Liver (tissue), 8 donors: ENCODE measurements at regions not wholly inside any gene's neighbourhood (a gene's known extent, or its start where the extent isn't known, plus 50 kb on each side); places are given as distances from the start of the nearest gene placed in this dataset.

Experiments
- DNase-seq: peaks from one replicate; pipeline ENCODE4 v3.0.0-alpha.2; 2017; ENCODE audit warnings: low spot score
- H3K27ac ChIP-seq, 2 donors: one replicate each; pipeline ENCODE4 v1.7.0; 2013; ENCODE audit warnings: inconsistent platforms in 2 of 2, low read length in 2 of 2, control low read depth in 1 of 2, low read depth in 1 of 2, mild to moderate bottlenecking in 1 of 2
- H3K27me3 ChIP-seq, 4 donors: one replicate each; pipeline versions ENCODE4 v1.6.1 to v1.7.0; 2013; ENCODE audit warnings: low read length in 3 of 4, inconsistent platforms in 1 of 4, mild to moderate bottlenecking in 1 of 4, moderate library complexity in 1 of 4; ENCODE audit not compliant: control insufficient read depth in 4 of 4, insufficient read depth in 4 of 4
- H3K36me3 ChIP-seq, 4 donors: one replicate each; pipeline versions ENCODE4 v1.6.1 to v1.7.0; 2013; ENCODE audit warnings: low read length in 3 of 4, mild to moderate bottlenecking in 3 of 4, low read depth in 1 of 4, moderate library complexity in 1 of 4; ENCODE audit not compliant: control insufficient read depth in 4 of 4, insufficient read depth in 3 of 4
- H3K4me1 ChIP-seq, 4 donors: one replicate each; pipeline versions ENCODE4 v1.6.1 to v1.7.0; 2013; ENCODE audit warnings: low read length in 3 of 4, mild to moderate bottlenecking in 3 of 4, moderate library complexity in 1 of 4; ENCODE audit not compliant: control insufficient read depth in 4 of 4, insufficient read depth in 4 of 4
- H3K4me3 ChIP-seq, 3 donors: one replicate each; pipeline versions ENCODE4 v1.6.1 to v1.7.0; 2013; ENCODE audit warnings: low read length in 3 of 3, control low read depth in 1 of 3, low read depth in 1 of 3, mild to moderate bottlenecking in 1 of 3
- H3K9ac ChIP-seq, 2 donors: one replicate each; pipeline ENCODE4 v1.7.0; 2013; ENCODE audit warnings: low read length in 2 of 2, mild to moderate bottlenecking in 2 of 2, moderate library complexity in 2 of 2, control low read depth in 1 of 2, low read depth in 1 of 2
- H3K9me3 ChIP-seq, 4 donors: one replicate each; pipeline versions ENCODE4 v1.6.1 to v1.7.0; 2013; ENCODE audit warnings: low read length in 3 of 4; ENCODE audit not compliant: control insufficient read depth in 4 of 4
- ATF3 ChIP-seq: IDR thresholded peaks from 2 replicates; pipeline ENCODE4 v1.6.1; 2016; ENCODE audit warnings: antibody characterized with exemption
- CTCF ChIP-seq: fragments of 150-350 bp; IDR thresholded peaks from 2 replicates; pipeline ENCODE4 v1.5.1; 2017; ENCODE audit warnings: improper control_type of control experiment, low read depth, low read length; ENCODE audit not compliant: missing input control
- EGR1 ChIP-seq, 2 donors: IDR thresholded peaks; 2 replicates each; pipeline ENCODE4 v1.6.1; 2016 to 2018; ENCODE audit warnings: antibody characterized with exemption in 2 of 2, low read depth in 2 of 2
- FOXA1 ChIP-seq: IDR thresholded peaks from 2 replicates; pipeline ENCODE4 v1.6.1; 2016; ENCODE audit warnings: antibody characterized with exemption
- FOXA2 ChIP-seq: IDR thresholded peaks from 2 replicates; pipeline ENCODE4 v1.6.1; 2016; ENCODE audit warnings: antibody characterized with exemption
- HNF4A ChIP-seq, 2 donors: conservative IDR thresholded peaks; 2 replicates each; pipeline ENCODE4 v1.6.1; 2016; ENCODE audit warnings: antibody characterized with exemption in 2 of 2, mild to moderate bottlenecking in 2 of 2
- HNF4G ChIP-seq: IDR thresholded peaks from 2 replicates; pipeline ENCODE4 v1.6.1; 2016; ENCODE audit warnings: antibody characterized with exemption
- JUND ChIP-seq, 2 donors: IDR thresholded peaks; 2 replicates each; pipeline ENCODE4 v1.6.1; 2016; ENCODE audit warnings: antibody characterized with exemption in 2 of 2
- MAX ChIP-seq: IDR thresholded peaks from 2 replicates; pipeline ENCODE4 v1.6.1; 2016; ENCODE audit warnings: antibody characterized with exemption
- NR2F2 ChIP-seq: IDR thresholded peaks from 2 replicates; pipeline ENCODE4 v1.6.1; 2016; ENCODE audit warnings: antibody characterized with exemption
- RAD21 ChIP-seq, 2 donors: IDR thresholded peaks; 2 replicates each; pipeline ENCODE4 v1.6.1; 2016; ENCODE audit warnings: antibody characterized with exemption in 2 of 2, mild to moderate bottlenecking in 2 of 2
- REST ChIP-seq: IDR thresholded peaks from 2 replicates; pipeline ENCODE4 v1.6.1; 2016; ENCODE audit warnings: antibody characterized with exemption, mild to moderate bottlenecking
- RXRA ChIP-seq, 2 donors: IDR thresholded peaks; 2 replicates each; pipeline ENCODE4 v1.6.1; 2017 to 2018; ENCODE audit warnings: antibody characterized with exemption in 2 of 2, mild to moderate bottlenecking in 1 of 2
- SP1 ChIP-seq: IDR thresholded peaks from 2 replicates; pipeline ENCODE4 v1.6.1; 2018; ENCODE audit warnings: antibody characterized with exemption, mild to moderate bottlenecking
- TAF1 ChIP-seq: conservative IDR thresholded peaks from 2 replicates; pipeline ENCODE4 v1.6.1; 2016; ENCODE audit warnings: antibody characterized with exemption, mild to moderate bottlenecking
- YY1 ChIP-seq: IDR thresholded peaks from 2 replicates; pipeline ENCODE4 v1.6.1; 2016; ENCODE audit warnings: antibody characterized with exemption, mild to moderate bottlenecking
- ZBTB33 ChIP-seq: IDR thresholded peaks from 2 replicates; pipeline ENCODE4 v1.6.1; 2016; ENCODE audit warnings: antibody characterized with exemption
- WGBS: extraction: QIAGEN DNeasy Blood & Tissue Kit; methylation state at CpG from one replicate; pipeline ENCODE4 v1.1.7; 2013; 5-methylcytosine and 5-hydroxymethylcytosine counted together
- donor health status: healthy.
- donor health status: healthy.
- donor health status: healthy.
- donor health status: healthy.
- donor health status: healthy.

- H3K4me3 ChIP-seq: no peak overlapping the region
- no peaks in the 10 kb centered on the region for H3K27me3 ChIP-seq
- no peak overlapping the region for H3K27ac ChIP-seq
- WGBS: 62% methylated on average over 1 of the region's 1 CpG
- no peak for TF ChIP-seq HNF4A (conservative IDR thresholded peaks at IDR 0.05)
- TF ChIP-seq REST: no peak
- no peak for TF ChIP-seq NR2F2
- no peak for TF ChIP-seq CTCF
- no peak for TF ChIP-seq TAF1
- no peak for TF ChIP-seq HNF4G
- no peak for TF ChIP-seq FOXA2
- TF ChIP-seq RAD21 (IDR thresholded peaks at IDR 0.05): no peak
- TF ChIP-seq JUND (IDR thresholded peaks at IDR 0.05): no peak
- no peaks in the 10 kb centered on the region for H3K4me1 ChIP-seq
- H3K9me3 ChIP-seq: no peaks in the 10 kb centered on the region
- no peak overlapping the region for H3K9ac ChIP-seq
- H3K36me3 ChIP-seq: no peaks in the 10 kb centered on the region
- no peak for DNase-seq
Measured at GRCh38 chr2:221310730-221311129, 261.4 kb downstream of the EPHA4 start.

- Histone ChIP-seq H3K27ac (no peak overlapping the region), H3K27me3 (no peaks in the 10 kb centered on the region), H3K36me3 (no peaks in the 10 kb centered on the region), H3K4me1 (no peaks in the 10 kb centered on the region), H3K9me3 (no peaks in the 10 kb centered on the region), H3K9ac (no peak overlapping the region), H3K4me3 (no peak overlapping the region)
- TF ChIP-seq NR2F2 (no peak), REST (no peak), ZBTB33 (no peak), EGR1 (IDR thresholded peaks at IDR 0.05; ENCODE audit: low read depth in 2 of 2) (no peak), YY1 (no peak), ATF3 (no peak), RXRA (IDR thresholded peaks at IDR 0.05) (no peak), CTCF (no peak), JUND (IDR thresholded peaks at IDR 0.05) (no peak), SP1 (no peak), FOXA2 (no peak), FOXA1 (no peak), MAX (no peak)
- DNase-seq: no peak
Measured at GRCh38 chr2:221312634-221313033, 259.5 kb downstream of the EPHA4 start.
